Inflammatory macrophage treated with lipopolysaccharide for 1 hour (primary cell): ENCODE measurements at regions not wholly inside any gene's neighbourhood (a gene's known extent, or its start where the extent isn't known, plus 50 kb on each side); places are given as distances from the start of the nearest gene placed in this dataset.
"Not testable (repeated sequence)": the region's sequence is repeated elsewhere in the genome, so short reads cannot be mapped to it uniquely, and the experiment has no call there.

Source experiments
- DNase-seq, 2 donors: peaks; one replicate each; pipeline ENCODE4 v3.0.0-alpha.2; 2020 to 2022

DNA sequence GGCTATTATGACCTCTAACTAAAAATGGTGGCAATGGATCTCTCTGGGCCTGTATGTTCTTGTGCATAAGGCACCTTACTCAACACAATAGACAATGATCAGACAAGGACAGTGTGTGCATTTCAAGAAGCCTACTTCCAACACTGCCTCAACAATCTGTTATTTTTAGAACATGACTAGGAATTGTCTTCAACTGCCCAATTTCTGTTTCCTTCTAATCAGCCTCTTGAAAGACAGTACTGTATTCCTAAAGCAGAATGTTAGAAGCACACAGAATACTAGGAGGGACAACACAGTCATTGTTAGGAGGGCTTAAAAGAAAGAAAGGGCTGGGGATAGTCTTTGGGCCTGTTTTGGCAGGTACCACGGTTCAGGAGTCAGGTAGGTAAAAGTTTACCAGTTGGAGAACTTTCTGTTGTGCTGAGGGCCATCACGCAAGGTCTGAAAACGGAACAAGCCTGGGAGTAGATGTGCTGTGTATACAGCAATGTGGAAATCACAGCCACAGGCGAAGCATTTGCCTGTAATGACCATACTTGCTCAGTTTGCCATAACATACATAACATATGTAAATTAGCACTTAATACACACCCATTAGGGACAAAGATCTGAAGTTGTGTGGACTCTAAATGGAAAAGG lies 100.8 kb upstream of the ATXN3L start:
- no peak for DNase-seq

DNA sequence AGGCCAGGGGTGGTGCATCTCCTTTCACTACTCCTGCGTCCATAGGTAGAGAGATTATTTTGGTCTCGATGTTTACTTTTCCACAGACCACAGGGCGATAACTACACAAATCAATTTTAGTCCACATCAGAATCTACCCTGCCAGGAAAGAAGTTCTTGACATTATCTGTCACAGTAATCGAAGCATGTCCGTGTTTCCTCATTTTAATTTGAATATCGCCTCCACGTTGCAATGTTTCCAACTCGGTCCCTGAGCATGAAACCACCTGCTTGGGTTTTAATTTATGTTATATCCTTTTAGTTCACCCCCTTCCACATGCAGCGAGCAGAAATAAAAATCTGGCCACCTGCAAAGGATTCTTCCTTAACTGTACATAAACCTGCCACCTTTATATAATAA lies 100.1 kb upstream of the ATXN3L start:
- DNase-seq: no peak

- no peak for DNase-seq
Measured at GRCh38 chrX:13419276-13419675, 99.4 kb upstream of the ATXN3L start.

DNA sequence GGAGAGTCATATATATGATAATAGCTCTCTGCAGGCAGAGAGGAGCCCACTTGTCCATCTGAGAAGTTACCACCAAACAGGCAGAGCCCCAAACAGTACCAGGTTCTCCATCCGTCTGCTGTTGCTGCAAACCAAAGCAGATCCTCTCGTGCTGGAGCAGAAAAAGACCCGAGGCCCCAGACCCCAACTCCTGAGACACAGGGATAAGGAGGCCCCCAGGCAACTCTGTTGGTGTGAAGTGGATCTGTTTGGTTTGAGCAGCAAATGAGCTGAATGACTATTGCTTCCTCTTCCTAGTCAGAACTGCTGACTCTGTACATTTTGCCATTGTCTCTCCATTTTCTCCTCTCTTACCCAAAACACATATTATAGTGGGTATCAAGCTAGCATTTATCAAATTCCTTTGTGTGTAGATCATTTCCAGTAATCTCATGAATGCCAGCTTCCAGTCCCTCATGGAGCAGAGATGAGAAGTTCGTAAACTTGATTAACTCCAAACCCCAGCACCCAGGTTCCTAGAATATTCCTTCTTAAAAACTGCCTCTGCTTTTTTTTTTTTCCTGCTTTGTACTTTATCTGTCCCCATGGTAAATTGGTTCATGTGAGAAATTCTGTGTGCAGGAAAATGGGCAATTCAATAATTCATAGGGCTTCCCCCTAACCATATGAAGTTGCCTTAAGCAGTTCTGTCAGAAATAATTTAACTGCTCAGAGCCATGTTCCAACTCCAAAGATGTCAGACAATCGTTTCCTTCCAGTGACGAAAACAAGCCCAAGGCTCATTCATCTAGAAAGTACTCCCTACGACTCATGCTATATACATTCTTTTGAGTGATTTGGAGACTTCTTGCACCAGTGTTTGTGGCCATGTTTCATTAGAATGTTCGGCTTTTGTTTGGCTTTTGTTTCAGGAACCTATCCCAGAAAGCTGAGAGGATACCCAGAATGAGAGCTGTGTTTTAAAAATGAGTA lies 98.6 kb upstream of the ATXN3L start:
- no peak for DNase-seq

GRCh38 chrX:13415509-13415908 lies 95.7 kb upstream of the ATXN3L start:
- no peak for DNase-seq

GRCh38 chrX:13414006-13414647 lies 94.3 kb upstream of the ATXN3L start:
- no peak for DNase-seq

DNA sequence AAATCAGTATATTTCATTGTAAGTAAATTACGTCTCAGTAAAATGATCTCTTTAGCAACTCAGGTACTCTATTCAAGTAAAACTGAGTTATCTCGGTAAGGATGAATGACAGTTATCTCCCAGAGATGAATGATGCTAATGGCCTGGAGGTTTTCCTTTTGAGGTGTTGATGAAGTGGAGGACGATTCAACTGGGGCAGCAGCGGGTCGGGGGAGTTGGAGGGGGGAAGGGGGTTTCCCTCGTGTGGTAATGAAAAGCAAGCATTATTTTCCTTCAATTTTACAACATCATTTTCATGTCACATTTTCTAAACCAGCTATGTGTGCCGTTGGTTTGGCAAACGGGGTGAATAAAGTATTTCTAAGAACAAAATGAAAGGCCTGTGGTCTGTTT lies 92.4 kb upstream of the ATXN3L start:
- no peak for DNase-seq

DNA sequence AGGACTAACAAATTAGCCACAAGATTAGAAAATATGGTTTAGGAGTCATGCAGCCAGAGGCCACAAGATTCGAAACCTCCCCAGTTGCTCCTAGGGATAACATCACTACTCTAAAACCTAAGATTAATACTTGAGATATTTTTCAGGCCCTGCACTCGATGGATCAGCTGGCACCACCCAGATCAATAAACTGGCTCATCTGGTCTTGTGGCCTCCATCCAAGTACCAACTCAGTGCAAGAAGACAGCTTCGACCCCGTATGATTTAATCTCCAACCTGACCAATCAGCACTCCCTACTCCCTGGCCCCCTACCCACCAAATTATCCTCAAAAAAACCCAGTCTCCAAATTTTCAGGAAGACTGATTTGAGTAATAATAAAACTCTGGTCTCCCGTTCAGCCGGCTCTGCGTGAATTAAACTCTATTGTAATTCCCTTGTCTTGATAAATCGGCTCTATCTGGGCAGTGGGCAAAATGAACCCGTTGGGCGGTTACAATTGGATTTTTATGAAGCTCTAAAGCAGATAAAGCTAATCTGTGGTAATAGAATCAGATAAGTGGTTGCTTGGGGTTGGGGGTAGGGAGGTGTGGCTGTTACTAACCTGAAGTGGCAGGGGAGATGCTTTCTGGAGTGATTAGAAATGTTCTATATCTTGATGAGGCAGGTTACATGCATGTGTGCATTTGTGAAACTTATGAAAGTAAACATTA lies 91.8 kb upstream of the ATXN3L start:
- DNase-seq: no peak

- not testable (repeated sequence) for DNase-seq
Measured at GRCh38 chrX:13408599-13408998, 88.7 kb upstream of the ATXN3L start.

- DNase-seq: not testable (repeated sequence)
Measured at GRCh38 chrX:13404777-13405176, 84.9 kb upstream of the ATXN3L start.

GRCh38 chrX:13404364-13404763 lies 84.5 kb upstream of the ATXN3L start:
- DNase-seq: no peak

DNA sequence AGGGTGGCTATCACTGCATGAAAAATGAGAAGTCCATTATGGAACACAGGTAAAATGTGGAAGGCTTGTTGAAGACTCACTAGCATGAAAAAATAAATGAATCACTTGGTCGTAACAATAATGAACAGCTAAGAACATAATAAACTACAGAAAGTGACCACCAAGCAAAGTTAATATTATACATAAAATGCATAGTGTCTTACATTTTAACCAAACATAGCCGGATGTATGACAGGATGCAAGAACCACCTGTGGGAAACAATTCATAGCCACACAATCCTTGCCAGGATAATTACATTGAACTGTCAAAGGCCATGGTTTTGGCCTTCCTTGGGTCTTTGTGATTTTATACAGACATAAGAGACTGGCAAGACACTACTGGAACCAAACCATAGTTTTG lies 81.9 kb upstream of the ATXN3L start:
- no peak for DNase-seq

DNA sequence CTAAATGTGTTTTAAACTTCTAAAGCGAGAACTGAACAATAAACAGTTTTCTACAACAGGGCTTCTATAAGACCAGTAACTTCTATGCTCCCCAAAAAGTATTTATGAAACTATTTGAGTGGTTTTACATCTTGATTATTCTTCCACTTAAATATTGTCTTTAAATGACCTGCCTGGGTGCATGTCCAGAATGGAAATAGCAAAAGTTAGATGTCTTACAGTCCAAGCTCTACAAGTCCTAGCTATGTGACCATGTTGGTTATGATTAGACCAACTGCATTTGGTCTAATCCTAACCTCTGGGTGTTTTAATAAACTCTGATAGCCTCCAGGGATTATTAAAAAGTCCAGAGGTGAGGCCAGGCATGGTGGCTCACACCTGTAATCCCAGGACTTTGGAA lies 79.0 kb upstream of the ATXN3L start:
- DNase-seq: no peak

DNA sequence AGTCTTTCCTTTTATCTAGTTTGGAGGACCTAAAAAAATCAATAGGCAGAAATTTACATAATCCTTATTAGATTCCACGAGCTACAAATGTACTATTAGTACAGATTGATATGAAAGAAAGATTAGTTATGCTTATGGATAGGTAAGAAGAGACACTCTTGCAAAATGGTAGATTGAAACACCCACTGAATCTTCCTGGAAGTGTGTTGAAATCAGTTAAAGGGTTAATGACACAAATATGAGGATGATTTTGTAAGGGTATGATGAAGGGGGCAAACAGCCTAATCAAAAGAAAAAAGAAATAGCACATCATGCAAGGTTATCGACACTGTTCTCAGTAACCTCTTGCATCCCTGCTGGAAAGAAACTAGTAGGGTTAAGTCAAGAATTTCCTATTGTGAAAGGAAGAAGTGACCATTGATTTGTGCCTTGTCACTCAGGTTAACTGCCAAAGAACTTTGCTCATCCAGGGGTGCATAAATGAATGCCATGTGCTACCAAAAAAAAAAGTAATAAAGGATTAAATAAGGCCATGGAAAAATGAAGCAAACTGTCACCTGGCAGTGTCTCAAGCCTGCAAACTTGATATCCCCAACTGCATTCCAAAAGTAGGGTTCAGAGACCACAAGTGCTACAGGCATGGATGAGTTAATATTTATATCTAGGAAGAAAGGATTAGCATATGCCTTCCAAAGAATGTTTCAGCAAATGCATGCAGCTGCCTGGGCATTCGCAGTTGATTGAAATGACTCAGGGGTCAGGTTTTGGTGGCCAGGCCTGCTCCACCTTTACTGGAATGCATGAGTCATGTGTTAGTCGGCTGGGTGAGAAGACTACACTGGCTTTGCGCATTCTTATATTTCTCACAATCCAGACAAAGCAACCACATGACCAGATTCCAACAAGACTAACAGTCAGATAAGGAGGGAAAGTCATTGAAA lies 78.3 kb upstream of the ATXN3L start:
- no peak for DNase-seq

DNA sequence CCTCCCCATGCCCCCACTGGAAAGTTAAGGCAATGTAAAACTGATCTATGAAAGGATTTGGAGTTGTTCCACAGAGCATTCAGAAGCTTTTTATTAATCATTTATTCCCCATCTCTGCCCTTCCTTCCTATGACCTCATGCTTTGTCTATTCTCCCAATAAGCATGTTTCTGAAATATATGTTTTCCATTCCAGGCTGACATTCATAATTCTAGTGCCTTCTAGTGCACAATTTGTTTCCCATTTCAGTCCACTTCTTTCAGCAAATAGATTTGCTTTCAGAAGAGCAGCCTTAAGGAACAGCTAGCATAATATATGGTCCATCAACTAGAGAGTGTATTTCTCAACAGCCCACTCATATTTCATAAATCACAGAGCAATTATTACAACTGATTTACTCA lies 77.1 kb upstream of the ATXN3L start:
- no peak for DNase-seq

DNA sequence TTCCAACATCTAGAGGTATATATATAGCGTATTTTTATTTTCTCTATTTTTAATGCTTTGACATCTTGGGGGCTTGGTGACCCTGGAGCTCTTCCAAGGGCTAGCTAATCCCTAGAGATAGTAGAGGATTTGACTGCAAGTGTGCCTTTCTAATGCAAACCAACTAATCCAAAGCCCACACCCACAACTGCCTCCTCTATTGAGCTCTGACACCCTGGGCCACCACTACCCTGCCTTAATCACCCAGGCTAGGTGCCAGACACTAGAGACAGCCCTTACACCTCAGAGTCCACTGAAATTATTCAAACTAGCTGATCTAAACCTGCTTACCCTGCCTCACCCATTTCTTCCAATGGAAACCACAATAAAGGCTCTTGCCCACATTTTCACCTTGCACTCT lies 69.6 kb upstream of the ATXN3L start:
- no peak for DNase-seq

DNA sequence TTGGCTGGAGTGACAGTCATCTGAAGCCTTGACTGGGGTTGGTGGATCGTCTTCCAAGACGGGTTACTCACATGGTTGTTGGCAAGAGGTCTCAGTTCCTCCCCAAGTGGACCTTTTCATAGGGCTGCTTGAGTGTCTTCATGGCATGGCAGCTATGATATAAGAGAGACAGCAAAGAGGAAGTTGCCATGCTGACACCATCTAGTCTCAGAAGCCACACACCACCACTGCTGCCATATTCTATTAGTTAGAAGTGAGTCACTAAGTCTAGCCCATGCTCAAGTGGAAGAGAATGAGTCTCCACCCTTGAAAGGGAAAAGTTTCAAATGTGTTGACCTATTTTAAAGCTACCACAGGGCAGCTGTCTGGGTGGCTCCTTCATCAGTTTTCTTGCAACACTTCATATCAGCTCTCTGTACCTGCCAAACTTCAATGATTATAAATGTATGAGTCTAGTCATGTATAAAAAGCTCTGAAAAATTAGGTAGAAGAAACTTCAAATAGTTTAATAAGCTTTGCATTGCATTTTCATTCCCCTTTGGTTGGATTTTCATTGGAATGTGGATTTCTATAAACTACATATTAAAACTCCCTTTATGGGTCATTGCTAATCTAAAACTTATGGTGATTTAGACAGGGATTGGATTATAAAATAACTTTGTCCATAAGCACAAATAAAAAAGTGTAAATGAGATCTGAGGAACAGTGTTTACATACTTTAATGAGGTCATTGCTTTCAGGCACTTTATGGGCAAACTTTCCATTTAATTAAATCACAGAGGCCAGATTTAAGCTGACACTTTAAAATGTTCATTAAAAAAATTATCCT lies 68.0 kb upstream of the ATXN3L start:
- peak; percentile 35 to 72 for DNase-seq

- no peak for DNase-seq
Measured at GRCh38 chrX:13386636-13387035, 66.8 kb upstream of the ATXN3L start.

DNA sequence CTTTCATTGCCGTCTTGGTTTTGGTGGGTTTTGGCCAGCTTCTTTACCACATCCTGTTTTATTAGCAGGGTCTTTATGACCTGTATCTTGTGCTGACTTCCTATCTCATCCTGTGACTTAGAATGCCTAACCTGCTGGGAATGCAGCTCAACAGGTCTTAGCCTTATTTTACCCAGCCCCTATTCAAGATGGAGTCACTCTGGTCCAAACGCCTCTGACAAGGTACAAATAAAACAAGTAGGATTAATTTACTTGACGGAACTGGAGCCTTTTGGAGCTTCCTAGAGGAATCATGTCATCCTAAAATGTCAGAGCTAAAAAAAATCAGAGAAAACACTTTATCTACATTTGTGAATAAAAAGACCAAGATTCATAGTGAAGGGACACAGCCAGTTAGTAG lies 66.2 kb upstream of the ATXN3L start:
- DNase-seq: no peak

GRCh38 chrX:13383907-13384306 lies 64.1 kb upstream of the ATXN3L start:
- no peak for DNase-seq

- no peak for DNase-seq
Measured at GRCh38 chrX:13381514-13381913, 61.7 kb upstream of the ATXN3L start.
